B cell (primary cell): ENCODE measurements at regions not wholly inside any gene's neighbourhood (a gene's known extent, or its start where the extent isn't known, plus 50 kb on each side); places are given as distances from the start of the nearest gene placed in this dataset.

Experiments used
- ATAC-seq: fragments of 200-7000 bp; cut with Tn5 transposase; one replicate; pipeline ENCODE4 v1.10.0; 2021; ENCODE audit warnings: low read depth, mild to moderate bottlenecking, moderate number of reproducible peaks, moderate library complexity
- CTCF ChIA-PET: fragments of 350-600 bp; sonication (Branson Sonifier 250); formaldehyde crosslinking; loops from one replicate; lab custom pipeline; 2021; ENCODE audit warnings: antibody characterized with exemption, inconsistent platforms; lab: Charles Lee
- POLR2A ChIA-PET: fragments of 350-600 bp; sonication (Branson Sonifier 250); formaldehyde crosslinking; loops from one replicate; lab custom pipeline; 2021; ENCODE audit warnings: antibody characterized with exemption; lab: Charles Lee
- DNase-seq: peaks from one replicate; pipeline ENCODE4 v3.0.0; 2013
- H2AFZ ChIP-seq: 2 replicates; pipeline ENCODE4 v1.6.1; 2012; ENCODE audit warnings: mild to moderate bottlenecking, low read depth, low read length; ENCODE audit not compliant: insufficient read depth, poor library complexity, severe bottlenecking
- H3K27ac ChIP-seq, 2 donors: 1 replicate in 1 of 2; 2 replicates in 1 of 2; pipeline ENCODE4 v1.5.1; 2012 to 2013; ENCODE audit warnings: low read length in 2 of 2, mild to moderate bottlenecking in 2 of 2, moderate library complexity in 1 of 2
- H3K27me3 ChIP-seq, 4 experiments: fragments of 200-600 bp in 1 of 4; sonication (generic) in 1 of 4; replicated peaks in 1 of 4; 1 replicate in 2 of 4; 2 replicates in 2 of 4; pipeline versions ENCODE4 v1.6.1 to v1.7.0; 2013 to 2016; ENCODE audit warnings: low read length in 3 of 4, mild to moderate bottlenecking in 2 of 4, mixed read lengths in 1 of 4, moderate library complexity in 1 of 4; ENCODE audit not compliant: insufficient read depth in 4 of 4, control insufficient read depth in 3 of 4; ENCODE audit errors: control extremely low read depth in 1 of 4
- H3K36me3 ChIP-seq, 2 experiments: replicated peaks in 1 of 2; 1 replicate in 1 of 2; 2 replicates in 1 of 2; pipeline versions ENCODE4 v1.6.1 to v1.7.1; 2013; ENCODE audit warnings: low read length in 1 of 2; ENCODE audit not compliant: insufficient read depth in 2 of 2, control insufficient read depth in 1 of 2; ENCODE audit errors: control extremely low read depth in 1 of 2, extremely low read depth in 1 of 2
- H3K4me1 ChIP-seq, 2 donors: fragments of 200-600 bp in 1 of 2; sonication (generic) in 1 of 2; 1 replicate in 1 of 2; 2 replicates in 1 of 2; pipeline versions ENCODE4 v1.5.1 to v1.6.1; 2013 to 2017; ENCODE audit warnings: low read length in 2 of 2; ENCODE audit not compliant: control insufficient read depth in 2 of 2, insufficient read depth in 2 of 2
- H3K4me2 ChIP-seq: replicated peaks from 2 replicates; pipeline ENCODE3; 2012; ENCODE audit warnings: mild to moderate bottlenecking, low read depth, low read length; ENCODE audit not compliant: poor library complexity, severe bottlenecking
- H3K4me3 ChIP-seq, 5 experiments: fragments of 200-600 bp in 1 of 5; sonication (generic) in 1 of 5; 1 replicate in 3 of 5; 2 replicates in 2 of 5; pipeline versions ENCODE4 v1.5.1 to v1.7.0; 2011 to 2016; ENCODE audit warnings: low read length in 4 of 5, mild to moderate bottlenecking in 4 of 5, low read depth in 2 of 5, control low read depth in 1 of 5, moderate library complexity in 1 of 5; ENCODE audit not compliant: insufficient read depth in 1 of 5; ENCODE audit errors: control extremely low read depth in 1 of 5, extremely low read depth in 1 of 5
- H3K79me2 ChIP-seq: fragments of 200-600 bp; sonication (generic); one replicate; pipeline ENCODE4 v1.6.0; 2016; ENCODE audit warnings: low read length; ENCODE audit not compliant: control insufficient read depth, insufficient read depth
- H3K9ac ChIP-seq: fragments of 200-600 bp; sonication (generic); 2 replicates; pipeline ENCODE4 v1.6.1; 2017; ENCODE audit warnings: mild to moderate bottlenecking, low read length, moderate library complexity
- H3K9me3 ChIP-seq, 3 donors: one replicate each; pipeline versions ENCODE4 v1.6.1 to v1.7.1; 2013; ENCODE audit warnings: low read length in 2 of 3; ENCODE audit not compliant: control insufficient read depth in 2 of 3, insufficient read depth in 1 of 3; ENCODE audit errors: control extremely low read depth in 1 of 3
- H4K20me1 ChIP-seq: 2 replicates; pipeline ENCODE4 v1.6.0; 2012; ENCODE audit warnings: mild to moderate bottlenecking, low read length; ENCODE audit not compliant: insufficient read depth, control insufficient read depth, poor library complexity, severe bottlenecking
- H3K27ac Mint-ChIP-seq: one replicate; pipeline ENCODE4 v1.8.0; 2021; ENCODE audit warnings: mixed read lengths
- H3K27me3 Mint-ChIP-seq: one replicate; pipeline ENCODE4 v1.8.0; 2021; ENCODE audit warnings: mixed read lengths
- H3K4me1 Mint-ChIP-seq: one replicate; pipeline ENCODE4 v1.8.0; 2021; ENCODE audit warnings: mixed read lengths
- H3K4me3 Mint-ChIP-seq: one replicate; pipeline ENCODE4 v1.8.0; 2021; ENCODE audit warnings: mixed read lengths
- H3K9me3 Mint-ChIP-seq: one replicate; pipeline ENCODE4 v1.8.0; 2022; ENCODE audit warnings: mixed read lengths; ENCODE audit not compliant: insufficient read depth
- CTCF ChIP-seq: fragments of 200-600 bp; IDR thresholded peaks from one replicate; pipeline ENCODE4 v1.8.0; 2022; ENCODE audit warnings: antibody characterized with exemption, mild to moderate bottlenecking
- EZH2 ChIP-seq: IDR thresholded peaks from 2 replicates; pipeline ENCODE4 v1.6.1; 2012; ENCODE audit warnings: borderline replicate concordance, low read depth, mild to moderate bottlenecking, moderate library complexity, low read length; ENCODE audit not compliant: insufficient read depth, poor library complexity, severe bottlenecking
- WGBS: methylation state at CpG from one replicate; pipeline ENCODE4 v1.1.5; 2013; ENCODE audit warnings: missing lambda C conversion rate; ENCODE audit not compliant: insufficient coverage; 5-methylcytosine and 5-hydroxymethylcytosine counted together
- intact Hi-C: fragments of 100-400 bp; cut with micrococcal nuclease; formaldehyde crosslinking; loops from one replicate; pipeline ENCODE4 v1.10.0; 2022

DNA sequence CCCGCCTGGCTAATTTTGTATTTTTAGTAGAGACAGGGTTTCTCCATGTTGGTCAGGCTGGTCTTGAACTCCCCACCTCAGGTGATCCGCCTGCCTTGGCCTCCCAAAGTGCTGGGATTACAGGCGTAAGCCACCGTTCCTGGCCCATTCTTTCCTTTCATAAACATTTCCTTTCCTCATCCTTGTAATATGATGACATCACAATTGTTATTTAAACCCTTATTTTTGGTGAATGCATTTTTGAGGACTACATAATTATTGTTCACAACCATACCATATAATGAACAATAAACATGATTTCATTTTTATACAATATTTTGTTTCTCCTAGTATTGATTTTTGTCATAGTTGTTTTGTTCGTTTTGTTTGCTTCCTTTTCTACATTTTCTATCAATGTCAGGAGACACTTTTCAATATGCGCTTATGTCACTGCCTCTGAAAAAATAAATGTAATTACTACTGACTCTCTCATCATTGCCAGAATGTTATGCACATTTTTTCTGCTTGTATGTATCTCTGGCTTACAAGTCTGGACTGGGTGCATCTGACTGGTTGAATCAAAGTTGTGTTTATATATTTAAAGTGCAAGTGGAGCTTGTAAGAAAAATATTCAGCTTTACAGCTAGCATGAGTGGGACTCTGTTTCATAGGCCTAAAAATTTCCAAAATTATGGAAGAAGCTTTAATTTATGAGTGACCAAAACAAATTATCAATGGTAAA lies 2286.3 kb upstream of the RAG2 start:
- intact Hi-C loops: no loop called here
- DNase-seq: no peak
- CTCF ChIA-PET: no interaction called here
- Histone ChIP-seq H3K27me3 (no peaks in the 10 kb centered on the region), H3K9ac (no peak overlapping the region), H3K4me3 (no peak overlapping the region), H4K20me1 (no peaks in the 10 kb centered on the region), H3K4me2 (no peak overlapping the region), H3K9me3 (no peaks in the 10 kb centered on the region), H2AFZ (no peak overlapping the region), H3K36me3 (no peaks in the 10 kb centered on the region), H3K79me2 (no peaks in the 10 kb centered on the region), H3K27ac (no peak overlapping the region), H3K4me1 (no peaks in the 10 kb centered on the region)
- POLR2A ChIA-PET: no interaction called here
- Mint-ChIP-seq H3K27ac (no peak overlapping the region), H3K4me3 (no peak overlapping the region), H3K27me3 (no peaks in the 10 kb centered on the region), H3K4me1 (no peaks in the 10 kb centered on the region), H3K9me3 (no peaks in the 10 kb centered on the region)
- no peak for TF ChIP-seq EZH2
- TF ChIP-seq CTCF: no peak
- no peak for ATAC-seq
- no CpG with 5 or more reads among the region's 6 CpGs for WGBS

GRCh38 chr11:38867338-38867737 lies 2269.3 kb upstream of the RAG2 start:
- intact Hi-C loops: no loop called here

More at GRCh38 chr11:38867338-38867737, 2269.3 kb upstream of the RAG2 start:
- H3K9me3 ChIP-seq: peaks cover 0 to 9% (median 0%) of the 10 kb centered on the region in 3 donors
- H4K20me1 ChIP-seq: no peaks in the 10 kb centered on the region
- H2AFZ ChIP-seq: no peak overlapping the region
- no peak overlapping the region for H3K4me2 ChIP-seq
- CTCF ChIA-PET: no interaction called here
- no peaks in the 10 kb centered on the region for H3K79me2 ChIP-seq
- peaks cover 8% of the 10 kb centered on the region for H3K9me3 Mint-ChIP-seq
- DNase-seq (no peak), ATAC-seq (no peak)
- TF ChIP-seq CTCF (no peak), EZH2 (no peak)
- POLR2A ChIA-PET: no interaction called here
- no peaks in the 10 kb centered on the region for H3K4me1 ChIP-seq
- H3K36me3 ChIP-seq: no peaks in the 10 kb centered on the region
- H3K9ac ChIP-seq: no peak overlapping the region
- WGBS: 92% methylated on average over 3 of the region's 3 CpGs
- no peak overlapping the region for H3K4me3 Mint-ChIP-seq
- H3K4me3 ChIP-seq: no peak overlapping the region
- no peak overlapping the region for H3K27ac Mint-ChIP-seq
- no peaks in the 10 kb centered on the region for H3K4me1 Mint-ChIP-seq
- H3K27me3 ChIP-seq: no peaks in the 10 kb centered on the region
- H3K27me3 Mint-ChIP-seq: no peaks in the 10 kb centered on the region
- no peak overlapping the region for H3K27ac ChIP-seq
